H4 (cell line): ENCODE measurements at regions not wholly inside any gene's neighbourhood (a gene's known extent, or its start where the extent isn't known, plus 50 kb on each side); places are given as distances from the start of the nearest gene placed in this dataset.

Experiments
- DNase-seq: peaks from one replicate; pipeline ENCODE4 v3.0.0-alpha.2; 2015; ENCODE audit warnings: low spot score

GRCh38 chr11:111194860-111195568, 50.5 kb upstream of the POU2AF2 start:
- no peak for DNase-seq

- DNase-seq = no peak
These were observed 51.5 kb upstream of the POU2AF2 start for GRCh38 chr11:111193924-111194490.

- no peak for DNase-seq
These were observed 56.1 kb upstream of the POU2AF2 start for GRCh38 chr11:111189466-111189865.

- DNase-seq = no peak
These were observed 59.1 kb upstream of the POU2AF2 start for GRCh38 chr11:111186308-111186915.

DNA sequence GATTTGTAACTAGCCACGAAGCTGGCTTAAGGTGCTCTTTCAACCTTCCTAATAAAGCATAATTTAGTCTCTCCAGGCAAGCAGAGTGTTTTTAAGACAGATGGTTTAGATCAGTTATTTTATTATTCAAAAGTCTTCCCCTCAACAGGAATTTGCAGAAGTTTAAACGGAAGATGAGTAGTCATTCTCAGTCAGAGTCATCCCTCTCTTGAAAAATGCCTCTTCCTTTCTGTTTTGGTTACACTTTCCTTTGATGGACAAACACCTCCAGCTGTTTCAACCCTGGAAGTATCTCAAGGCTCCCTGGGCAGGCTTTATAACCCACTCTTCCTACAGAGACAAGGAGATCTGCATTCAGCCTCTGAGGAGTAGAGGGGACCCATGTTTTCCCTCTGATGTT, 60.3 kb upstream of the POU2AF2 start:
- no peak for DNase-seq

- no peak for DNase-seq
These were observed 61.8 kb upstream of the POU2AF2 start for GRCh38 chr11:111183706-111184105.

DNA sequence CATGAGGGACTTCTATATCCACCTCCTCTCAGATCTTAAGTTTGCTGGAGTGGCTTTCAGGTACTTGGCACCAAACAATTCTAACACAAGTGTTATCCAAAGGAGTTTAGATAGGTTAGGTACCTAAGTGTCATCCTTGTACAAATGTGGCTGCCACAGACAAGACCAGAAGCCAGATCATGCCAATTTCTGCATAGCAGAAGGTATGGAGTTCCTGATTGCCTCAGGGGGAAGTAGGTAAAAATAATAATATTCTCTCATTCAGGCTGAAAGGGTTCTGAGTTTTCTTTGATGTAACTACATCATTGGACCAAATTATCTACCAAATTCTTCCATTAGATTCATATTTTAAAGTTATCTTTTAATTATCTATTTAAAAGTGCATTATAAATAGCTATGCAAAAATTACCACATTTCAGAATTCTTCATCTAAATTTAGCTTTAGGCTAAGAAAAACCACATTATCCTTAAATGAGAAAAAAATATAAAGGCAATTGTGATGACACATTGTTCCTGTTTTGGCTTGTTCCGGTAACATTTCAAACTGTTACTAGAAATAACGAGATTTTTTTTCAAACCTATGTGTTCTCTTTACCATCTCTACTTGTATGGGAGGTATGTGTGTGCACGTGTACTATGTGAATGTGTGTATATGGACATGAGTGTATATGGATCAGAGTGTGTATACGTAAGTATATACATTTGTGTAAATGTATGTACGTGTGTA, 66.2 kb upstream of the POU2AF2 start:
- DNase-seq = no peak

- no peak for DNase-seq
These were observed 68.3 kb upstream of the POU2AF2 start for GRCh38 chr11:111177037-111177871.

DNA sequence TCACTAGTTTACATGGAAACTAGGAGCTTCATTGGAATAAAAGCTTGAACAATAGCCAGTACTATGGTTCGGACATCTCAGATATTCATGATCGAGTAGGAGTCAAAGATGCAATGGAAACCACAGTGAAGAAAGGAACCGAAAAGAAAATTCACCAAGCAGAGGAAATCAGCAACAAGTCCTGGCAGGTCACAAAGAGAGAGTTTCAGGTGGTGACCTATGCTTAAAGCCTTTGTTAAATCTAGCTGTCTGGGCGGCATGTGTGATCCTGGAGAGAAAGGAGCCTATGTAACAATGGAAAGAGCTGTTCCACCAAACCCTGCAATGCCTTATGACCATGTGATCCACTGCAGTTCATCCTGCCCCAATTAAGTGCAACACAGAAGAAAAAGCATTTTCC, 68.9 kb upstream of the POU2AF2 start:
- DNase-seq = no peak

DNA sequence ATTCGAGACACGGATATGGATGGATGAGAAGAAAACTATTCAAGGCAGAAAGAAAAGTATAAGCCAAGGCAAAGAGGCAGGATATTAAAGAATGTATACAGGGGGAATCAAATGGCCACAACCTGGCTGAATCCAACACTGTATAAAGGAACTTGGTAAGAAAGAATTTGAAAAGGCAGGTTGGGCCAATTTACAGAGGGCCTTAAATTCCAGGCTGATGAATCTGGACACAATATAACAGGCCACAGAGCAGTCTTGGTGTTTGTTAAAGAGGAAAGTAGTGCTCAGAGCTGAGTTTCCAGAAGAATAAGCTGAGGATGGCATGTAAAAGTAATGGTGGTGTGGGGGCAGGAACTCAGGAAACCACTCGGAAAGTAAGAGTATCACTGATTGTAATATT, 72.3 kb upstream of the POU2AF2 start:
- DNase-seq = no peak

- no peak for DNase-seq
These were observed 73.1 kb upstream of the POU2AF2 start for GRCh38 chr11:111172321-111172862.

DNA sequence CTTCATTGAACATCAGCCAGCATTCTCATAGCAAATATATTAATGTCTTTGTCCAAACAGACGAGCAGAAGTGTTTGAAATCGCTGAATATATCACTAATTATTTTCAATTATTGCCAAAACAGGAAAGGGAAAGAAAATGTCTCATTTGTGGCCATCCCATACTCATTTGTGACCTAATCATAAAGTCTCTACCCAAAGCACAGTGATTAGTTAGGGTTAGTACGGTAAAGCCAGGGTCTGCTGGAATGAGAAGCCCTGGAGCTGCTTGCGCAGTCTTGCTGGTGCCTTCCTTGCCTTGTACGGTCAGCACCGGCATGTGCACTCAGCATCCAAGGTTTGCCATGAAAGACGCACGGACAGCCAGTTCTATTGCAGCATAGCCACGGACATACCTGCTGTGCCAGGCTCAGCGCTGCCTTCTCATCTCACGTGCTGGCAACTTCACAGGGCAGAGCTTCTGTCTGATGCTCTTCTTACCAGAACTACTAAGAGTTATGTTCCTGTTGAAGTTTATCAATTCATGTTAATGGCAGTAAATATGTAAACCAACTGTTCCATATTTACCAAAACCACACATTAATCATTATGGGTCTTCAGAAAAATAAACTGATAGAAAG, 74.7 kb upstream of the POU2AF2 start:
- DNase-seq = no peak

- no peak for DNase-seq
These were observed 76.2 kb upstream of the POU2AF2 start for GRCh38 chr11:111169367-111169766.

DNA sequence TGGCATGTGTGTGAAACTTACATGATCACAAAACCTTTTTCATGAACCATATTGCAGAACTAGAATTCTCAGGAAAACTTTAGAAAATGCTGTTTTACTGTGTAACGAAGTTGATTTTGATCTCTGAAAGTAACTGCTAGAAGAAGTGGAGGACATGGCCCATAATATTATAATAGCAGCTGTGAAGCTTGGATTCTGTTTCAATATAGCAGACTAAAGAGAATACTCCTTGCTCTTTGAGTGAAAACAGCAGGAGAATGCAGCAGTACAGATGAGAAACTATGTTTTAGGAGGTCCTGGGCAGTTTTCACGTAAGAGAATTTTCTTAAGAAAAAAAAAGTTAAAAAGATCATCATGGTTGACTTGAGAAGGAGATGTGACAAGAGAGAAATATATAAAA, 76.7 kb upstream of the POU2AF2 start:
- no peak for DNase-seq

DNA sequence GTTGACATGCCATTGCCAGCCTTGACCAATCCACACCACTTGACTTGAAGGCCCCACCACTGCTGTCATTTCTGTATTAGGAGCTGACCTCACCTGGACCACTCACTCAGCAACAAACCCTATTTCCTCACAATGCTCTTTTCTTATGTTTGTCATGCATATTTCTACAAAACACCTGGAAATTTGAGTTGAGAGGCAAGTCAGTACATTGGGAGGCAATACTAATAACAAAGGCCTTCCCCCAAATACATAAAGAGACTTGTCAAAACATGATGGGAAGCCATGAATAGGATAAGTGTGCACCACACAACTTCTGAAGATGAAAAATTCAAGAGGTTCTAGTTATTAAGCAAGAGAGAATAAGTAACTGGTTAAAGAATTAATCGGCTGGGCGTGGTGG, 77.9 kb upstream of the POU2AF2 start:
- no peak for DNase-seq

DNA sequence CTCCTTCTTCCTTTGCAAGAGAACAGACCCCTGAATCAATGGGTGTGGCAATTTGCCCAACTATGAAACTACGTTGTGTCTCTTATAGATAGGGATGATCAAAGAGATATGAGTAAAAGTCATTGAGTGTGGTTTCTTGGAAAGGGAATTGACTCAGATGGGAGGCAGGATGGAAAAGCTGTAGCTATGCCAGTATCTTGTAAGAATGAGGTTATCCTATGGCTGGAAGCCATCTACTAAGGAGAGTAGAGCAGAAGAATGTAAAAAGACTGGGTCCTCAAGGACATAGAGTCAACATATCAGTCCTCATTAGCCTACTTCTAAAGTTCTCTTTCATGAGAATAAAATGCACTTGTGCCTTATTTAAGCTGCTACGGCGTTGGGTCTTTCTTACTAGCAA, 78.9 kb upstream of the POU2AF2 start:
- DNase-seq = no peak

- no peak for DNase-seq
These were observed 83.2 kb upstream of the POU2AF2 start for GRCh38 chr11:111162305-111162704.

- no peak for DNase-seq
These were observed 88.0 kb upstream of the POU2AF2 start for GRCh38 chr11:111157571-111157970.

- no peak for DNase-seq
These were observed 90.5 kb upstream of the POU2AF2 start for GRCh38 chr11:111155021-111155420.

- no peak for DNase-seq
These were observed 92.3 kb upstream of the POU2AF2 start for GRCh38 chr11:111153194-111153593.

- DNase-seq = no peak
These were observed 96.6 kb upstream of the POU2AF2 start for GRCh38 chr11:111148953-111149352.
